A673 (cell line): ENCODE measurements at regions not wholly inside any gene's neighbourhood (a gene's known extent, or its start where the extent isn't known, plus 50 kb on each side); places are given as distances from the start of the nearest gene placed in this dataset.
"Not testable (repeated sequence)": the region's sequence is repeated elsewhere in the genome, so short reads cannot be mapped to it uniquely, and the experiment has no call there.

Source experiments
- EZH2 ChIP-seq: fragments of 200-600 bp; sonication (generic); IDR thresholded peaks from 2 replicates; pipeline ENCODE4 v1.6.1; 2017; ENCODE audit warnings: borderline replicate concordance, low read depth, mild to moderate bottlenecking, mixed read lengths, antibody characterized with exemption, low read length; ENCODE audit not compliant: poor library complexity, severe bottlenecking
- TF ChIP-seq, protein P1 (sequence below): fragments of 300-800, 200-600 bp; sonication (generic); conservative IDR thresholded peaks from 2 replicates; pipeline ENCODE4 v1.5.1; 2017; ENCODE audit warnings: low read depth, mild to moderate bottlenecking, antibody characterized with exemption, low read length, moderate library complexity, mixed read lengths

DNA sequence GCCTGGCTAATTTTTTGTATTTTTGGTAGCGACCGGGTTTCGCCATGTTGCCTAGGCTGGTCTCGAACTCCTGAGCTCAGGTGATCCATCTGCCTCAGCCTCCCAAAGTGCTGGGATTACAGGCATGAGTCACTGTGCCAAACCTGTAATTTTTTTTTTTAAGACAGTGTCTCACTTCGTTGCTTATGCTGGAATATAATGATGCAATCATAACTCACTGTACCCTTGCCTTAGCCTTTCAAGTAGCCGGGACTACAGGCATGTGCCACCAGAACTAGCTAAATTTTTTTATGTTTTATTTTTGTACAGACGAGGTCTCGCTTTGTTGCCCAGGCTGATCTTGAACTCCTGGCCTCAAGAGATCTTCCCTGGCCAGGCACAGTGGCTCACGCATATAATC is 57.3 kb upstream of the RABGAP1L start:
- TF ChIP-seq, protein P1, sequence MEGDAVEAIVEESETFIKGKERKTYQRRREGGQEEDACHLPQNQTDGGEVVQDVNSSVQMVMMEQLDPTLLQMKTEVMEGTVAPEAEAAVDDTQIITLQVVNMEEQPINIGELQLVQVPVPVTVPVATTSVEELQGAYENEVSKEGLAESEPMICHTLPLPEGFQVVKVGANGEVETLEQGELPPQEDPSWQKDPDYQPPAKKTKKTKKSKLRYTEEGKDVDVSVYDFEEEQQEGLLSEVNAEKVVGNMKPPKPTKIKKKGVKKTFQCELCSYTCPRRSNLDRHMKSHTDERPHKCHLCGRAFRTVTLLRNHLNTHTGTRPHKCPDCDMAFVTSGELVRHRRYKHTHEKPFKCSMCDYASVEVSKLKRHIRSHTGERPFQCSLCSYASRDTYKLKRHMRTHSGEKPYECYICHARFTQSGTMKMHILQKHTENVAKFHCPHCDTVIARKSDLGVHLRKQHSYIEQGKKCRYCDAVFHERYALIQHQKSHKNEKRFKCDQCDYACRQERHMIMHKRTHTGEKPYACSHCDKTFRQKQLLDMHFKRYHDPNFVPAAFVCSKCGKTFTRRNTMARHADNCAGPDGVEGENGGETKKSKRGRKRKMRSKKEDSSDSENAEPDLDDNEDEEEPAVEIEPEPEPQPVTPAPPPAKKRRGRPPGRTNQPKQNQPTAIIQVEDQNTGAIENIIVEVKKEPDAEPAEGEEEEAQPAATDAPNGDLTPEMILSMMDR: not testable (repeated sequence)
- TF ChIP-seq EZH2: not testable (repeated sequence)
